Keratinocyte (primary cell): ENCODE measurements at regions not wholly inside any gene's neighbourhood (a gene's known extent, or its start where the extent isn't known, plus 50 kb on each side); places are given as distances from the start of the nearest gene placed in this dataset.
"Not testable (repeated sequence)": the region's sequence is repeated elsewhere in the genome, so short reads cannot be mapped to it uniquely, and the experiment has no call there.

ENCODE experiments used
- DNase-seq: peaks from one replicate; pipeline ENCODE4 v3.0.0-alpha.2; 2011; ENCODE audit warnings: low read depth, missing footprints, low spot score
- FAIRE-seq: peaks from 2 replicates; lab custom pipeline; 2011; peaks lifted over from hg19 to GRCh38; lab: Jason Lieb, UNC
- H2AFZ ChIP-seq: 2 replicates; pipeline ENCODE4 v1.6.0; 2012; ENCODE audit warnings: low read length, control low read depth, inconsistent platforms; ENCODE audit not compliant: control insufficient read depth
- H3K27ac ChIP-seq: 2 replicates; pipeline ENCODE4 v1.5.1; 2011; ENCODE audit warnings: low read length; ENCODE audit not compliant: control insufficient read depth, insufficient read depth
- H3K27me3 ChIP-seq: 3 replicates; pipeline ENCODE4 v1.6.0; 2011; ENCODE audit warnings: low read length; ENCODE audit not compliant: control insufficient read depth, insufficient read depth; ENCODE audit errors: extremely low read depth
- H3K36me3 ChIP-seq, 2 experiments: 2 replicates in 1 of 2; 3 replicates in 1 of 2; pipeline ENCODE4 v1.5.1; 2011; ENCODE audit warnings: low read length in 2 of 2, mild to moderate bottlenecking in 1 of 2; ENCODE audit not compliant: control insufficient read depth in 2 of 2, insufficient read depth in 2 of 2; ENCODE audit errors: extremely low read depth in 1 of 2
- H3K4me1 ChIP-seq: 3 replicates; pipeline ENCODE4 v1.5.1; 2011; ENCODE audit warnings: low read length; ENCODE audit not compliant: control insufficient read depth, insufficient read depth; ENCODE audit errors: extremely low read depth
- H3K4me2 ChIP-seq: 3 replicates; pipeline ENCODE4 v1.6.0; 2011; ENCODE audit warnings: low read depth, low read length; ENCODE audit not compliant: control insufficient read depth, insufficient read depth; ENCODE audit errors: extremely low read depth
- H3K4me3 ChIP-seq, 3 experiments: fragments of 200-600 bp in 1 of 3; sonication (generic) in 1 of 3; 2 replicates in 2 of 3; 3 replicates in 1 of 3; pipeline ENCODE4 v1.5.1; 2011 to 2016; ENCODE audit warnings: low read length in 3 of 3, mild to moderate bottlenecking in 3 of 3, control low read depth in 2 of 3, inconsistent platforms in 1 of 3, low read depth in 1 of 3, mixed read lengths in 1 of 3, mixed run types in 1 of 3, moderate library complexity in 1 of 3; ENCODE audit not compliant: control insufficient read depth in 2 of 3, insufficient read depth in 2 of 3; ENCODE audit errors: extremely low read depth in 1 of 3
- H3K79me2 ChIP-seq: 2 replicates; pipeline ENCODE4 v1.6.0; 2012; ENCODE audit warnings: low read length; ENCODE audit not compliant: control insufficient read depth, insufficient read depth
- H3K9ac ChIP-seq: 3 replicates; pipeline ENCODE4 v1.6.0; 2011; ENCODE audit warnings: low read length; ENCODE audit not compliant: control insufficient read depth, insufficient read depth; ENCODE audit errors: extremely low read depth
- H3K9me1 ChIP-seq: 3 replicates; pipeline ENCODE4 v1.6.0; 2011; ENCODE audit warnings: low read length; ENCODE audit not compliant: control insufficient read depth, insufficient read depth; ENCODE audit errors: extremely low read depth
- H3K9me3 ChIP-seq: 2 replicates; pipeline ENCODE4 v1.5.1; 2012; ENCODE audit warnings: low read depth, low read length; ENCODE audit not compliant: control insufficient read depth
- H4K20me1 ChIP-seq: 3 replicates; pipeline ENCODE4 v1.6.0; 2011; ENCODE audit warnings: low read length; ENCODE audit not compliant: control insufficient read depth, insufficient read depth; ENCODE audit errors: extremely low read depth
- CTCF ChIP-seq, 3 experiments: IDR thresholded peaks in 1 of 3; conservative IDR thresholded peaks in 1 of 3; optimal IDR thresholded peaks in 1 of 3; 2 replicates in 2 of 3; 3 replicates in 1 of 3; pipeline versions ENCODE3 to v1.5.1; 2011; ENCODE audit warnings: low read length in 3 of 3, mild to moderate bottlenecking in 3 of 3, moderate library complexity in 2 of 3, control low read depth in 1 of 3, inconsistent platforms in 1 of 3; ENCODE audit not compliant: insufficient read depth in 2 of 3; ENCODE audit errors: extremely low read depth in 1 of 3
- EZH2 ChIP-seq: IDR thresholded peaks from one replicate; pipeline ENCODE4 v1.6.1; 2012; ENCODE audit warnings: inconsistent platforms, mild to moderate bottlenecking, low read length, moderate library complexity
- dilution Hi-C: fragments of 300-500 bp; cut with MboI; formaldehyde crosslinking; loops from one replicate; pipeline ENCODE4 v1.7.0; 2020; ENCODE audit warnings: low sequenced_read_pairs; ENCODE audit not compliant: extremely low pct_ligation_motif_present
- small RNA-seq, 3 experiments: library from RNA; depleted of rRNA; stranded (forward); fragments of <200 nt; gene quantifications; one replicate each; pipeline ENCODE3, GENCODE V24; 2012; ENCODE audit warnings: low read depth in 3 of 3, low replicate concordance in 1 of 3; ENCODE audit not compliant: insufficient read length in 3 of 3

DNA sequence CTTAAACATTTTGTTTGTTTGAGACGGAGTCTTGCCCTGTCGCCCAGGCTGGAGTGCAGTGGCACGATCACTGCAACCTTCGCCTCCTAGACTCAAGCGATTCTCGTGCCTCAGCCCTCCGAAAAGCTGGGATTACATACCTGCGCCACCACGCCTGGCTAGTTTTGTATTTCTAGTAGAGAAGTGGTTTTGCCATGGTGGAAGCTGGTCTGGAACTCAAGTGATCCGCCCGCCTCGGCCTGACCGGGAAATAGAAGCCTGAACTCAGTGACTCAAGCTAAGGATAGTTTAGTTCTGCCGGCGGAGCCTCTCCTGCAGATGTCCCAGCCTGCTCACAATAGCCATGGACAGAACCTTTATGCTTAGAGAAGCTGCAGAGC is 53.0 kb upstream of the ZNF254 start:
- H3K36me3 ChIP-seq, result peaks cover 3 to 7% of the 10 kb centered on the region in 2 experiments
- H4K20me1 ChIP-seq, result no peaks in the 10 kb centered on the region
- peak overlapping the region; percentile 81 to 93 (median 87) for H3K4me3 ChIP-seq
- H3K4me1 ChIP-seq, result no peaks in the 10 kb centered on the region
- TF ChIP-seq CTCF (optimal IDR thresholded peaks at IDR 0.05 in 1 of 3, IDR thresholded peaks at IDR 0.05 in 1 of 3, conservative IDR thresholded peaks at IDR 0.05 in 1 of 3; ENCODE audit: extremely low read depth in 1 of 3, insufficient read depth in 2 of 3, low read length in 3 of 3), result peak in 1 of 3 experiments; percentile 11
- TF ChIP-seq EZH2, result no peak
- H3K27me3 ChIP-seq, result no peaks in the 10 kb centered on the region
- H3K4me2 ChIP-seq, result peak overlapping the region; percentile 62
- peak overlapping the region; percentile 99 for H2AFZ ChIP-seq
- peaks cover 26% of the 10 kb centered on the region for H3K79me2 ChIP-seq
- dilution Hi-C loops, result no loop called here
- FAIRE-seq (no peak), DNase-seq (no peak)
- H3K27ac ChIP-seq, result peak overlapping the region; percentile 90
- H3K9me3 ChIP-seq, result no peaks in the 10 kb centered on the region
- peak overlapping the region; percentile 94 for H3K9ac ChIP-seq
- no peaks in the 10 kb centered on the region for H3K9me1 ChIP-seq

- H3K4me3 ChIP-seq, FAIRE-seq, H3K36me3 ChIP-seq, DNase-seq, H3K4me1 ChIP-seq, H3K9me3 ChIP-seq, H3K9me1 ChIP-seq, H2AFZ ChIP-seq, H3K27ac ChIP-seq, H3K9ac ChIP-seq, dilution Hi-C loops, H3K27me3 ChIP-seq, H4K20me1 ChIP-seq: not testable (repeated sequence)
- Histone ChIP-seq H3K4me2 (peak overlapping the region; percentile 62), H3K79me2 (peaks cover 28% of the 10 kb centered on the region)
Observed at GRCh38 chr19:24035261-24035880, 51.6 kb upstream of the ZNF254 start.

Small RNA genes lying in the stretch of these regions (small RNA-seq; reads per million reads assigned to genes)
- gene RNA5-8SP4, result 0.60 to 26.7 (median 23.9) reads per million in 3 experiments
